Neural cell (in vitro differentiated cells): ENCODE measurements at regions not wholly inside any gene's neighbourhood (a gene's known extent, or its start where the extent isn't known, plus 50 kb on each side); places are given as distances from the start of the nearest gene placed in this dataset.

Experiments used
- H2AFZ ChIP-seq: fragments of 200-600, 300-800 bp; sonication (generic), shearing (Covaris generic); 2 replicates; pipeline ENCODE4 v1.6.0; 2014; ENCODE audit warnings: low read depth, mild to moderate bottlenecking, antibody characterized with exemption, low read length, moderate library complexity
- H3F3A ChIP-seq: fragments of 200-600 bp; shearing (Covaris generic); 2 replicates; pipeline ENCODE4 v1.6.1; 2016; ENCODE audit warnings: mild to moderate bottlenecking, moderate library complexity, mixed read lengths, antibody characterized with exemption, low read length; ENCODE audit not compliant: insufficient read depth, poor library complexity, severe bottlenecking
- H3K27ac ChIP-seq: fragments of 200-600, 300-800 bp; sonication (generic), shearing (Covaris generic); 2 replicates; pipeline ENCODE4 v1.5.1; 2014; ENCODE audit warnings: mild to moderate bottlenecking, low read length, moderate library complexity
- H3K27me3 ChIP-seq: fragments of 300-800, 200-600 bp; sonication (generic), shearing (Covaris generic); 2 replicates; pipeline ENCODE4 v1.6.0; 2014; ENCODE audit warnings: mild to moderate bottlenecking, low read depth, low read length, moderate library complexity; ENCODE audit not compliant: insufficient read depth
- H3K36me3 ChIP-seq: fragments of 300-800, 200-600 bp; sonication (generic), shearing (Covaris generic); 2 replicates; pipeline ENCODE4 v1.5.1; 2014; ENCODE audit warnings: mild to moderate bottlenecking, antibody characterized with exemption, low read length, moderate library complexity; ENCODE audit not compliant: insufficient read depth
- H3K4me2 ChIP-seq: fragments of 300-800, 200-600 bp; sonication (generic), shearing (Covaris generic); 2 replicates; pipeline ENCODE4 v1.6.0; 2014; ENCODE audit warnings: mild to moderate bottlenecking, low read length
- H3K4me3 ChIP-seq: fragments of 300-800, 200-600 bp; sonication (generic), shearing (Covaris generic); 2 replicates; pipeline ENCODE4 v1.5.1; 2014; ENCODE audit warnings: mild to moderate bottlenecking, low read length, moderate library complexity
- H3K79me2 ChIP-seq: fragments of 200-600 bp; shearing (Covaris generic); replicated peaks from 2 replicates; pipeline ENCODE4 v1.6.0; 2014; ENCODE audit warnings: mild to moderate bottlenecking, low read length, moderate library complexity; ENCODE audit not compliant: insufficient read depth
- H3K9ac ChIP-seq: fragments of 300-800, 200-600 bp; sonication (generic), shearing (Covaris generic); 2 replicates; pipeline ENCODE4 v1.6.1; 2016; ENCODE audit warnings: mild to moderate bottlenecking, low read length, mixed read lengths
- H3K9me2 ChIP-seq: fragments of 200-600 bp; shearing (Covaris generic); 2 replicates; pipeline ENCODE4 v1.6.1; 2016; ENCODE audit warnings: mild to moderate bottlenecking, low read length, mixed read lengths; ENCODE audit not compliant: insufficient read depth
- H3K9me3 ChIP-seq: fragments of 200-600, 300-800 bp; sonication (generic), shearing (Covaris generic); 2 replicates; pipeline ENCODE4 v1.6.1; 2016; ENCODE audit warnings: mild to moderate bottlenecking, mixed run types, low read length, moderate library complexity, mixed read lengths
- H4K20me1 ChIP-seq: fragments of 200-600 bp; shearing (Covaris generic); 2 replicates; pipeline ENCODE4 v1.6.1; 2016; ENCODE audit warnings: mild to moderate bottlenecking, mixed run types; ENCODE audit not compliant: insufficient read depth
- EP300 ChIP-seq: fragments of 450-650 bp; conservative IDR thresholded peaks from 2 replicates; pipeline ENCODE4 v1.6.1; 2014; ENCODE audit warnings: antibody characterized with exemption, mild to moderate bottlenecking, moderate library complexity; ENCODE audit not compliant: poor library complexity, severe bottlenecking
- EZH2 ChIP-seq: fragments of 200-600, 300-800 bp; shearing (Covaris generic), sonication (generic); IDR thresholded peaks from 2 replicates; pipeline ENCODE4 v1.6.1; 2014; ENCODE audit warnings: antibody characterized with exemption, low read length, borderline replicate concordance, mild to moderate bottlenecking; ENCODE audit not compliant: insufficient read depth, poor library complexity, severe bottlenecking
- MXI1 ChIP-seq: fragments of 450-650 bp; conservative IDR thresholded peaks from 2 replicates; pipeline ENCODE4 v1.6.1; 2014; ENCODE audit warnings: antibody characterized with exemption, mild to moderate bottlenecking; ENCODE audit not compliant: poor library complexity, severe bottlenecking
- POLR2AphosphoS5 ChIP-seq: IDR thresholded peaks from 2 replicates; pipeline ENCODE4 v1.6.1; 2012
- RAD21 ChIP-seq: fragments of 450-650 bp; conservative IDR thresholded peaks from 2 replicates; pipeline ENCODE4 v1.6.1; 2014; ENCODE audit warnings: antibody characterized with exemption, mild to moderate bottlenecking, moderate library complexity
- SMC3 ChIP-seq: fragments of 450-650 bp; conservative IDR thresholded peaks from 2 replicates; pipeline ENCODE4 v1.6.1; 2014; ENCODE audit warnings: antibody characterized with exemption, mild to moderate bottlenecking, moderate library complexity; ENCODE audit not compliant: poor library complexity
- TAF1 ChIP-seq: IDR thresholded peaks from 2 replicates; pipeline ENCODE4 v1.6.1; 2012; ENCODE audit warnings: low read depth
- TF ChIP-seq, protein P1 (sequence below): fragments of 450-650 bp; IDR thresholded peaks from 2 replicates; pipeline ENCODE4 v1.5.1; 2014; ENCODE audit warnings: antibody characterized with exemption, mild to moderate bottlenecking, moderate library complexity; ENCODE audit not compliant: poor library complexity, severe bottlenecking
- TF ChIP-seq, protein P2 (sequence below): IDR thresholded peaks from 2 replicates; pipeline ENCODE4 v1.6.1; 2012; ENCODE audit warnings: borderline replicate concordance

- H3K36me3 ChIP-seq = no peaks in the 10 kb centered on the region
- no peak overlapping the region for H3K27ac ChIP-seq
- no peaks in the 10 kb centered on the region for H3K79me2 ChIP-seq
- no peaks in the 10 kb centered on the region for H4K20me1 ChIP-seq
- H3F3A ChIP-seq = no peaks in the 10 kb centered on the region
- no peaks in the 10 kb centered on the region for H3K9me3 ChIP-seq
- no peak overlapping the region for H3K4me2 ChIP-seq
- H3K9ac ChIP-seq = no peak overlapping the region
- no peak overlapping the region for H2AFZ ChIP-seq
- no peaks in the 10 kb centered on the region for H3K9me2 ChIP-seq
- H3K4me3 ChIP-seq = no peak overlapping the region
- H3K27me3 ChIP-seq = no peaks in the 10 kb centered on the region
- no peak for TF ChIP-seq RAD21
Measured at GRCh38 chrX:124818764-124819163, 472.4 kb downstream of the SH2D1A start.

GRCh38 chrX:124820738-124821137, 474.4 kb downstream of the SH2D1A start:
- Histone ChIP-seq H4K20me1 (no peaks in the 10 kb centered on the region), H3K4me2 (no peak overlapping the region), H3K27me3 (no peaks in the 10 kb centered on the region), H3F3A (no peaks in the 10 kb centered on the region), H3K4me3 (no peak overlapping the region), H3K9ac (no peak overlapping the region), H3K79me2 (no peaks in the 10 kb centered on the region), H2AFZ (no peak overlapping the region), H3K27ac (no peak overlapping the region), H3K9me3 (no peaks in the 10 kb centered on the region), H3K36me3 (no peaks in the 10 kb centered on the region), H3K9me2 (no peaks in the 10 kb centered on the region)
- TF ChIP-seq SMC3 (no peak), POLR2AphosphoS5 (no peak), MXI1 (no peak), TAF1 (no peak), EZH2 (no peak), RAD21 (no peak), EP300 (no peak)
- TF ChIP-seq, protein P1, sequence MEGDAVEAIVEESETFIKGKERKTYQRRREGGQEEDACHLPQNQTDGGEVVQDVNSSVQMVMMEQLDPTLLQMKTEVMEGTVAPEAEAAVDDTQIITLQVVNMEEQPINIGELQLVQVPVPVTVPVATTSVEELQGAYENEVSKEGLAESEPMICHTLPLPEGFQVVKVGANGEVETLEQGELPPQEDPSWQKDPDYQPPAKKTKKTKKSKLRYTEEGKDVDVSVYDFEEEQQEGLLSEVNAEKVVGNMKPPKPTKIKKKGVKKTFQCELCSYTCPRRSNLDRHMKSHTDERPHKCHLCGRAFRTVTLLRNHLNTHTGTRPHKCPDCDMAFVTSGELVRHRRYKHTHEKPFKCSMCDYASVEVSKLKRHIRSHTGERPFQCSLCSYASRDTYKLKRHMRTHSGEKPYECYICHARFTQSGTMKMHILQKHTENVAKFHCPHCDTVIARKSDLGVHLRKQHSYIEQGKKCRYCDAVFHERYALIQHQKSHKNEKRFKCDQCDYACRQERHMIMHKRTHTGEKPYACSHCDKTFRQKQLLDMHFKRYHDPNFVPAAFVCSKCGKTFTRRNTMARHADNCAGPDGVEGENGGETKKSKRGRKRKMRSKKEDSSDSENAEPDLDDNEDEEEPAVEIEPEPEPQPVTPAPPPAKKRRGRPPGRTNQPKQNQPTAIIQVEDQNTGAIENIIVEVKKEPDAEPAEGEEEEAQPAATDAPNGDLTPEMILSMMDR = no peak
- TF ChIP-seq, protein P2, sequence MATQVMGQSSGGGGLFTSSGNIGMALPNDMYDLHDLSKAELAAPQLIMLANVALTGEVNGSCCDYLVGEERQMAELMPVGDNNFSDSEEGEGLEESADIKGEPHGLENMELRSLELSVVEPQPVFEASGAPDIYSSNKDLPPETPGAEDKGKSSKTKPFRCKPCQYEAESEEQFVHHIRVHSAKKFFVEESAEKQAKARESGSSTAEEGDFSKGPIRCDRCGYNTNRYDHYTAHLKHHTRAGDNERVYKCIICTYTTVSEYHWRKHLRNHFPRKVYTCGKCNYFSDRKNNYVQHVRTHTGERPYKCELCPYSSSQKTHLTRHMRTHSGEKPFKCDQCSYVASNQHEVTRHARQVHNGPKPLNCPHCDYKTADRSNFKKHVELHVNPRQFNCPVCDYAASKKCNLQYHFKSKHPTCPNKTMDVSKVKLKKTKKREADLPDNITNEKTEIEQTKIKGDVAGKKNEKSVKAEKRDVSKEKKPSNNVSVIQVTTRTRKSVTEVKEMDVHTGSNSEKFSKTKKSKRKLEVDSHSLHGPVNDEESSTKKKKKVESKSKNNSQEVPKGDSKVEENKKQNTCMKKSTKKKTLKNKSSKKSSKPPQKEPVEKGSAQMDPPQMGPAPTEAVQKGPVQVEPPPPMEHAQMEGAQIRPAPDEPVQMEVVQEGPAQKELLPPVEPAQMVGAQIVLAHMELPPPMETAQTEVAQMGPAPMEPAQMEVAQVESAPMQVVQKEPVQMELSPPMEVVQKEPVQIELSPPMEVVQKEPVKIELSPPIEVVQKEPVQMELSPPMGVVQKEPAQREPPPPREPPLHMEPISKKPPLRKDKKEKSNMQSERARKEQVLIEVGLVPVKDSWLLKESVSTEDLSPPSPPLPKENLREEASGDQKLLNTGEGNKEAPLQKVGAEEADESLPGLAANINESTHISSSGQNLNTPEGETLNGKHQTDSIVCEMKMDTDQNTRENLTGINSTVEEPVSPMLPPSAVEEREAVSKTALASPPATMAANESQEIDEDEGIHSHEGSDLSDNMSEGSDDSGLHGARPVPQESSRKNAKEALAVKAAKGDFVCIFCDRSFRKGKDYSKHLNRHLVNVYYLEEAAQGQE = no peak

DNA sequence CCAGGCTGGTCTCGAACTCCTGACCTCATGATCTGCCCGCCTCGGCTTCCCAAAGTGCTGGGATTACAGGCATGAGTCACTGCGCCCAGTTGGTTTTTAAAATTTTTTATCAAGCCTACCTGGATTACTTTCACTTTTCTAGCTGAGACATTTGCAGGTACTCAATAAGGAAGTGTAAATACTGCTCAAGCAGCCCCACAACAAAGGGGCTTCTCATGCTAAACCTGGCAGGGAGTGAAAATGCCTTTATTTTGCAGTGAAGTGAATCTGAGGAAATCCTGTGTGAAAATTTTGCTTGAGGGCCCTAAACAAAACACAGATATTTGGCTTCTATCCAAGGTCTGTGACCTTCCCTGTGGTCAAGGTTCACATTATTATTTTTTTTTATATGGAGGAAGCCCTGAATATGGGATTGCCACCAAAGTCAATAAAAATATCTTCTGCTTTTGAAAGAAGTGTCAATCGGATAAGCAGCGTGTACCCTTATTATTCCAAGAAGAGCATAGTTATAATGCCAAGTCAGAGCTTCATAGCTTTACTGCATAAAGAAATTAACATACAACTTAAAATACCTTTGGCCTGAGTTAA, 481.0 kb downstream of the SH2D1A start:
- H3K27me3 ChIP-seq = no peaks in the 10 kb centered on the region
- TF ChIP-seq SMC3 (no peak), POLR2AphosphoS5 (no peak), TAF1 (no peak), RAD21 (no peak), MXI1 (no peak), EZH2 (no peak), EP300 (no peak)
- TF ChIP-seq, protein P2 = no peak
- TF ChIP-seq, protein P1 = no peak
- no peaks in the 10 kb centered on the region for H3K36me3 ChIP-seq
- no peaks in the 10 kb centered on the region for H4K20me1 ChIP-seq
- H2AFZ ChIP-seq = no peak overlapping the region
- no peak overlapping the region for H3K27ac ChIP-seq
- H3K4me2 ChIP-seq = no peak overlapping the region
- H3K79me2 ChIP-seq = no peaks in the 10 kb centered on the region
- no peaks in the 10 kb centered on the region for H3F3A ChIP-seq
- no peaks in the 10 kb centered on the region for H3K9me2 ChIP-seq
- no peak overlapping the region for H3K9ac ChIP-seq
- no peak overlapping the region for H3K4me3 ChIP-seq
- H3K9me3 ChIP-seq = no peaks in the 10 kb centered on the region
